NT2/D1 (cell line): ENCODE measurements at regions not wholly inside any gene's neighbourhood (a gene's known extent, or its start where the extent isn't known, plus 50 kb on each side); places are given as distances from the start of the nearest gene placed in this dataset.

Experiments used
- SUZ12 ChIP-seq: IDR thresholded peaks from 2 replicates; pipeline ENCODE4 v1.6.1; 2011; ENCODE audit not compliant: insufficient read length, insufficient read depth; ENCODE audit errors: extremely low read depth
- YY1 ChIP-seq: IDR thresholded peaks from 2 replicates; pipeline ENCODE4 v1.6.1; 2011; ENCODE audit not compliant: insufficient read length, insufficient read depth
- ZNF274 ChIP-seq: IDR thresholded peaks from 2 replicates; pipeline ENCODE4 v1.6.1; 2011; ENCODE audit warnings: mild to moderate bottlenecking, low read depth, low read length

GRCh38 chr1:163652441-163652840 is 330.7 kb downstream of the NUF2 start:
- no peak for TF ChIP-seq SUZ12
- TF ChIP-seq ZNF274: no peak
- TF ChIP-seq YY1: no peak
